ENCODE measurements at regions not wholly inside any gene's neighbourhood (a gene's known extent, or its start where the extent isn't known, plus 50 kb on each side); places are given as distances from the start of the nearest gene placed in this dataset.

DNA sequence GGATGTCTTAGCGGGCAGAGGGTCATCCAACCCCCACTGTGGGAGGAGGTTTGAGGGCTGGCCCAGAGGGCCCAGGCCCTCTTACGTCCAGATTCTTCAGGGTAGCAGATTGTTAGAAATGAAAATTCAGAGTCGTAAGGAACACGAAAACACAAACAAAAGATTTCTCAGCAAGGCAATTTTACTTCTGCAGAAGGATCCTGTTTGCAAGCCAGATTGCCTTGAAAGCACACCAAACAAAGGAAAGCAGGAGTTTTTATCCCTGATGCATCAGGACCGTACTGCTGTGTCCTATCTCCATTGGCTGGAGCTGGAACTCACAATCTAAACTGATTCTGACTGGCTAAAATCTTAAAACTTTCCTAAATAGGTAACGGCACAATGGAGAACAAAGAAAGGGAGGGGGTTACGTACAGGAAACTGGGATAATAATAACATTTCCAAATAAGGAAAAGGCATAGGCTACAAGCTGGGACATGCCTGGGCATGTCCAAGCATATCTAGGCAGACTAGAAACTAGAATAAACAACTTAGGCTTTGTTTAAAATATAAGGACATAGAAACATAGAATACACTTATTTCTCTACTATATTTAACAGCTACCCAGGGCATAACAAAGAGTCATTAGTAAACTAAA lies 97.3 kb upstream of the C2CD4B start:
- TF ChIP-seq, protein P1, sequence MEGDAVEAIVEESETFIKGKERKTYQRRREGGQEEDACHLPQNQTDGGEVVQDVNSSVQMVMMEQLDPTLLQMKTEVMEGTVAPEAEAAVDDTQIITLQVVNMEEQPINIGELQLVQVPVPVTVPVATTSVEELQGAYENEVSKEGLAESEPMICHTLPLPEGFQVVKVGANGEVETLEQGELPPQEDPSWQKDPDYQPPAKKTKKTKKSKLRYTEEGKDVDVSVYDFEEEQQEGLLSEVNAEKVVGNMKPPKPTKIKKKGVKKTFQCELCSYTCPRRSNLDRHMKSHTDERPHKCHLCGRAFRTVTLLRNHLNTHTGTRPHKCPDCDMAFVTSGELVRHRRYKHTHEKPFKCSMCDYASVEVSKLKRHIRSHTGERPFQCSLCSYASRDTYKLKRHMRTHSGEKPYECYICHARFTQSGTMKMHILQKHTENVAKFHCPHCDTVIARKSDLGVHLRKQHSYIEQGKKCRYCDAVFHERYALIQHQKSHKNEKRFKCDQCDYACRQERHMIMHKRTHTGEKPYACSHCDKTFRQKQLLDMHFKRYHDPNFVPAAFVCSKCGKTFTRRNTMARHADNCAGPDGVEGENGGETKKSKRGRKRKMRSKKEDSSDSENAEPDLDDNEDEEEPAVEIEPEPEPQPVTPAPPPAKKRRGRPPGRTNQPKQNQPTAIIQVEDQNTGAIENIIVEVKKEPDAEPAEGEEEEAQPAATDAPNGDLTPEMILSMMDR (IDR thresholded peaks at IDR 0.05; ENCODE audit: insufficient read depth, low read depth, low read length): no peak
- TF ChIP-seq EZH2 (IDR thresholded peaks at IDR 0.05; ENCODE audit: insufficient read depth, low read length): no peak
